ENCODE measurements at regions not wholly inside any gene's neighbourhood (a gene's known extent, or its start where the extent isn't known, plus 50 kb on each side); places are given as distances from the start of the nearest gene placed in this dataset.

DNA sequence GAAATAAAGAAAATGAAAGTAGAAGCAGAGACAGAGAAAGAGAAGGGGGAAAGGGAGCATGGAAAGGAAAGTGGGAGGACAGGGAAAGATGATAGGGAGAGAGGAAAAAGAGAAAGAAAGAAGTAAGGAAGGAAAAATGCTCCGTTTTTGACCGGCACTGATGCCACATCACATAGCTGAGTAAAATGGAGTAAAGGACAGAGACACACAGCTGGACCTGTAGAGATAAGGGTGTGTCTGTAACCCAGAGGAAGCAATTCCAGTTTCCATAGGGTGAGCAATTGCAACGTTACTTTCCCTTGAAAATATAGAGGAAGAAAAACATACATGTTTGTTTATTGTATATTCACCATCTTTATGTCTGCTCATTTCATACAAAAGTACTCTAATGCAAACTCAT is 1866.9 kb upstream of the PIK3C3 start:
- no peak for DNase-seq (ENCODE audit: low read depth, low spot score)

DNA sequence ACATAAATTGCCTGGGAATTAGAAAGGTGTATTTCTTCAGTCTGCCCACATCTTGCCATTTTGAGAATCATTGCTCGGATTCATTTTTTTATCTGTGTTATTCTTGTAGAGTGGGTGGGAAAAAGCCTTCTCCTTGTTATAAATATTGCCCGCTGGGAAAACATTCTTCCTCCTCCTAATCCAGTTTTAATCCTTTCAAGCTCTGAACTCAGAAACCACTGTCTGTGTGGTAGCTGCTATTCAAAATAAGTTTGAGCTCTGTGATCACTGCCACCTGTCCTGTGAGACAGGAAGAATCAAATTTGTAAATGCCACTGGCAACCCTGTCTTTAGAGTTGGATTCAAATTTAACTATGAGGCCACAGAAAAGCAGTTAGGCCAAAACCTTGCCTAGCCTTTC is 1875.2 kb upstream of the PIK3C3 start:
- no peak for DNase-seq (ENCODE audit: low read depth, low spot score)

DNA sequence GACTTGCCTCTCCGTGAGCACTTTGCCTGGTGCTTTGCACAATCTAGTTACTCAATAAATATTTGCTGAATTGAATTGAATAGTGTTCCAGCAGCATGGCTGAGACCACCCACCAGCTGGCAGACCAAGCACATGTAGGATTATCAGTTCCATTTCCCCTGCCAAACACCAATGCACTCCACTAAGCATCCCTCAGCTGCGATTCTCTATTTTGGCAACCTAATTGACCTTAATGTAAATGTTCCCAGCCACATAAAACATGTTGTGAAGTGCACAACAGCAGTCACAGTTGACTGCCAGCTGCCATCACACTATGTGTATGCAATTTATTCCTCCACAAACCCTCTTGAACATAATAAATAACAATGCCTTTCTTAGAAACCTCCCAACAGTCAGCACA is 1879.4 kb upstream of the PIK3C3 start:
- no peak for DNase-seq (ENCODE audit: low read depth, low spot score)

DNA sequence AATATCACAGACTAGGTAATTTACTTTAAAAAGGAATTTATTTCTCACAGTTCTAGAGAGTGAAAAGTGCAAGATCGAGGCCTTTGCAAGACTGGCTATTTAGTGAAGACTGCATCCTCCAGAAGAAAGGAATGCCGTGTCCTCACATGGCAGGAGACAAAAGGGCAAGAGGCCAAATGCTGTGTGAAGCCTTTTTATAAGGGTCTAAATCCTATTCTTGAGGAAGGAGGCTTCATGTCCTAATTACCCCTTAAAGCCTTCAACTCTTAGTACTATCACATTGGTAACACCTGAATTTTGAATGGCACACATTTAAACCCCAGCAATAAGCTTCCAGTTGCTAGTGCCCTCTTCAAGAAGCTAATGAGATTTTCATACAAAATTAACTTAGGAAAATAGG is 1882.3 kb upstream of the PIK3C3 start:
- no peak for DNase-seq (ENCODE audit: low read depth, low spot score)

DNA sequence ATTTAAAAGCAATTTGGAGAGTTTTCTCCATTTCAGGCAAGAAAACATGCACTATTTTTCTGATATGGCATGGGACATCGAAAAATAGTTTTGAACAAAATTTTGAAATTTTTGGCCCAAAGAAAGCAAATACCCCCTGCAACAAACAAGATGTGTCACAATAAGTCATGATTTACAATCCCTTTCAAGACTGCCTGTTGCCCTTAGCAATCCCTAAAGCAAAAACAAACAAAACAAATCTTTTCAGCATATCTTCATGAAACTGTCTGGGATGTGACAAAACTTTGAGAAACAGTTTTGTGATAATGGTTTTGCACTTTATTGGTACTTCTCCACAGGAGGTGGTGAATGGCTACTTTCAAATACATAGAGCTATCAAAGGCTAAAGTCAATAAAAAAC is 1888.7 kb upstream of the PIK3C3 start:
- no peak for DNase-seq (ENCODE audit: low read depth, low spot score)

DNA sequence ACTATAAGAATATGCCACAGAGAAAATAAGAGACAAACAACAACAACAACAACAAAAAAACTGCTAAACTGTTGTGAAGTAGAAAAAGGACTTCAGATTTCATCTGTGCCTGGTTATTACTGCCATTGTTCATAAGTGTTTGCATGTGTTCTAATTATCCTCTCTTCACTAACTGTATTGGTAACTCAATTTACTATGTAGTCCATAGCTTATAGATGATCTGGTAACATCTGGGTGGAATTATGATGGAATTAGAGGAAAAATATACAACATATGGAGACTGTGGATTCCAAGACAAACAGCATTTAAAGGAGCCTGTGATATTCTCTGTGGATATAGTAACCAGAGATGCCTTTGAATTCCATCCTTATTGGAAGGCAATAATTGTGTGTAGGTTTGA is 1891.5 kb upstream of the PIK3C3 start:
- DNase-seq (ENCODE audit: low read depth, low spot score) = no peak

DNA sequence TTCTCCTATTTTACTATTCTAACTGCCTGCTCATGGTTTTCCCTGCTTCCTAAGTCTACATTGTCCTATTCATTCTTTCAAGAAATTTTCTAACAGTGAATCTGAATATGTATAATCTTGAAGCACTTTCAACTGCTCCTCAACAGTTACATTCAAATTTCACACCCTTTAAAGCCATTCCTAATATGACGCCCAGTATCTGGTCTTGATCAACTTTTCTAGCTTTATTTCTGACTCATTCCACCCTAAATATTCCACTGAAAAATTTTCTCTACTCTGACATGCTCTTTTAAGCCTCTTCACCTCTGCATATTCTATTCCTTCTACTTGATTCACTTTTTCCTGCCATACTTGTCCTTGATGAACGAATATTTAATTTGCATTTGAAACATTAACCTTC is 1893.9 kb upstream of the PIK3C3 start:
- DNase-seq (ENCODE audit: low read depth, low spot score) = no peak

DNA sequence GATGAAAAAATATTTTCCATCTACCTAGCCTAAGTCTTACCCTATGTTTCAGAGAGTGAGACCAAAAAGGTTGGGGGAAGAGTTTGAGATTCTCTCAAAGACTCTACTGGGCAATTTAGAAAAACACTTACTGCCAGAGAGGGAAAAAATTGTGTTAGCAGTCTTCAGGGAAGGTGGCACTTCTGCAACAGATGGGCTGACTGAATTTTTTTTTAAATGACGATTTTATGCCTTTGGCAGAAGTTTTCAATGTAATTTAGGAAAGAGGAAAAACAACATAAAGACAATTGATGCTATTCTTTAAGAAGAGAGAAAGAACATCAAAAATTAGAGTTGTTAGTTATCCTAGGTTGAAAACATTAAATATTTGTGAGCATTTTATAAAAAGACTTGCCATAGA is 1894.5 kb upstream of the PIK3C3 start:
- DNase-seq (ENCODE audit: low read depth, low spot score) = no peak

DNA sequence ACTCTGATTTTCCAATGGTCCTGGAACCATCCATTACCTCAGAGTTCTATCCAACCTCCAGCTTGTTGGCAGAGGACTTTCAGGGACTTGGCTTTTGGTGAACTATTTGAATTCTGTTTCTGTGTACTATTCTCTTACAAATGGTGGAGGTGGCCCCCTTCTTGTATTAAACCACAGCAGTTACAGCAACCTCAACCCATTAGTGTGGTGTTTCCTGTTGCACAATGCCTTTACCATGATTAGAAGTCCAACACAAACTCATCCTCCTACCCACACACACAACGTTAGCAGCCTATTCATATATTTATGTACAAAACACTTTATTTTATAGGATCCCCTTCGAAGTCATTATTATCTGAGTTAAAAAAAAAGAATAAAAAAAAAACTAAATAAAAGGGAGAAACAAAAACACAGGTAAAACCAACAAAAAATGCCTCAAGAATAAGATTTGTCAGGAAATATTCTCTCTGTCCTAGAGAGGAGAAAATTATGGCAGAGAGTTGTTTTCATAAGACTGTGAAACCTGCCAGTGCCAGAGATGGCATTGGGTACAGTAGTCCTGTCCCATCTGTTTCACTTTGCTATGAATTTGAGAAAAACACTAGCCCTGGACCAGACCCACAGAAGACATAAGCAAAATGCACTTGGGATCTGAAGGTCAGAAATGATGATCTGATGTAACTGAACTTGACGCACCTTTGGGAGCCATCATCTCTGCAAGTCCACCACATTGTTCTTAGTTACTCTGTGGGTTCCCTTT is 1896.0 kb upstream of the PIK3C3 start:
- DNase-seq (ENCODE audit: low read depth, low spot score) = no peak

DNA sequence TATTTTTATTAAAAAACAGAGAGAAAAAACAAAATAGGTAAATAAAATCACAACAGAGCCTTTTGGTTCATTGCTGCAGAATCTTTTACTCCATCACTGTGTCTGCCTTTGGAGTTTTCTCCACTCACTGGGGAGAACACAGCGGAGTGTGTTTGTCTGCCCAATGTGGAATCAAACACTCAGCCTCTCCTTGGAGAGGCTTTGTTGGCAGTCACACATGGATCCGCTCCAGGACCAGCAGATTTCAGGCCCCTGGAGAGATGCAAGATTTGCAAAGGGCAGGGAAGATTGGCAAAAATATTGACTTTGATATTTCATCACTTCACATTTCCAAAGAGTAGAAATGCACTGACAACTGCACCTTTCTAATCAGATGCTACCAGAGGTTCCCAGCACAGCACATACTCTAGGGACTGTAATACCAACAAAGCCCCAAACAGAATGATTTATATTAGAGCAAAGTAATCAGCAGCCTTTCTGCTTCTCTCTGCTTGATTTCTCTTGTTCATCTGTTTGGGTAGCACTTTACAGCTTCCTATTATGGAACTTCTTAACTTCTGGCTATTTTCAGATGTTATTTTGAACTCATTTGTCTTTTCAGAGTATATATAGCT is 1898.8 kb upstream of the PIK3C3 start:
- no peak for DNase-seq (ENCODE audit: low read depth, low spot score)

DNA sequence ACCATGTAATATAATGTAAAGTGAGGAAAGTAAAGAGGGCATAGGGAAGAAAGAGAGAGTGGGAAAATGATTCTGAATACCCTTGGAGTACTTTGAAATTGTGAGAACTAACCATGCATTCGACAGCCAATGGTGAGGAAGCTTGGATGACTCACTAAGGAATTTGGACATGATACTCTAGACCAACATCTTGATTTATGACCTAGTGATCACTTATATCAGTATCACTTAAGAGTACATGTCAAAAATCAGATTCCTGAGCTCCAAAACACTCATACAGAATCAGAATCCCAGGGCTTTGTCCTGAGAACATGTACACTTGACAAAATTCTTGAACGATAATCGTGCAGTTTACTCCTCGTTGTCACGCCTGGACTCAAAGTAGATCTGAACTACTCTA is 1899.8 kb upstream of the PIK3C3 start:
- DNase-seq (ENCODE audit: low read depth, low spot score) = no peak

DNA sequence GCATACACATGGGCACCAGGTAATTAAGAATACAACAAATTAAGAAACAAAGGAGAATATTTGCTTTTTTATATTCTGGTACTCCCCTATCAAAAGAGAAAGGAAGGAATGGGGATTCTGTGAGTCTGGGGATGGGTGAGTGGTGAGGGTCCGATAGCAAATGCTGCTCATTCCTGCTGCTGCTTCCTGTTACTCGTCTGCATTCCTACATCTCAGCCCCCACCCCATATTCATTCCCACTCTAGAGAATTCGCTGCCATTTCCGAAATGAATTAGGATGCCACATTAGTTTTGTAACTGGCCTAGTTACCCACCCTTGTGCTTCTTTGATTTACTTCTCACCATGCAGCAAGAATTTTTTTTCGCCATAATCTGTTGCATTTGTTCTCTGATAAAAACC is 1905.3 kb upstream of the PIK3C3 start:
- DNase-seq (ENCODE audit: low read depth, low spot score) = no peak

DNA sequence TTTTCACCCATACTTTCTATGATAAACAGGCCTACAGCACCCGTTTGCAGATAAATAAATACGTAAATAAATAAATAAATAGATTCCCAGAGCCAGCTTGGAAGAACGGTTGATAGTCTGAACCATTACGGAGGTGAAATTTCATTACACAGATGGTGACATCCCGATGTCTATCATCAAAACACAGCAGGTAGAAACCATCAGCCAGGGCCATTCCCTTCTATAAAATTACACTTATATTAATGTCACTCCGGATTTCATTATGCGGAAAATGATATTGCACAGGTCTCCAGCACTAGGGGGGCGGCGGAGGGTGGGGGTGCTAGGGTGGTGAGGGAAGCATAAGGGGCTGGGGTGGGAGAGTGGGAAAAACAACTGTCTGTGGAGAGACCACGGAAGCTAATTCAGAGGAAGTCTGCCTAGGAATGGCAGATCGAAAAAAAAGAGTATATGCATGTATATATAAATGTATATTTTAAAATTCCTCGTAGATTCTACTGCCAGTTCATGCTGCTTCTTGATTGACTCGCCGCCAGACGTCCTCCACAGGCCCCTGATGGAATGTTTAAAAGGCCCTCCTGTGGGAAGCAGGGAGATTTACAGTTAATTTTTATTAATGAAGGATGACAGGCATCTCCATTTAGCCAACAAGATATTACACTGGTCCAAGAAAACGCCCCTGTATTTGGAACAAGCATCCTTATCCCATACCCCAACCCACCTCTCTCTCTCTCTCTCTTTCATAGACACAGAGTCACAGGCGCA is 1906.0 kb upstream of the PIK3C3 start:
- no peak for DNase-seq (ENCODE audit: low read depth, low spot score)

DNA sequence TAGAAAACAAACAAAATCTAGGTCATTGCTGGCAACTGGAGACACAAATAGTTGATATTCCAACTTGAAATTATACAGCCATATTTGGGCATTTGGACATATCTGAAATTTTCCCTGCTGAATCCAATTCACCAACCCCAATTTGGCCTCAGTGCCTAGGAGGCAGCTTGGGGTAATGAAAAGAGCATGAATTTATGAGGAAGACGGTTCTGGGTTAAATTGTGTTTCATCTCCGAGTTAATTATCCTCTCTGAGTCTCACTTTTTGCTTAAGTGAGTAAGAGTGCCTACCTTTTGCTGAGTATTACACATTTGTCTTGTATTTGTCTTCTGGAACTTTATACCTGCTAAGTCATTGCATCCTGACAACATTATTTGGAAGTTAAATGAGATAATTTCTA is 1906.8 kb upstream of the PIK3C3 start:
- no peak for DNase-seq (ENCODE audit: low read depth, low spot score)

DNA sequence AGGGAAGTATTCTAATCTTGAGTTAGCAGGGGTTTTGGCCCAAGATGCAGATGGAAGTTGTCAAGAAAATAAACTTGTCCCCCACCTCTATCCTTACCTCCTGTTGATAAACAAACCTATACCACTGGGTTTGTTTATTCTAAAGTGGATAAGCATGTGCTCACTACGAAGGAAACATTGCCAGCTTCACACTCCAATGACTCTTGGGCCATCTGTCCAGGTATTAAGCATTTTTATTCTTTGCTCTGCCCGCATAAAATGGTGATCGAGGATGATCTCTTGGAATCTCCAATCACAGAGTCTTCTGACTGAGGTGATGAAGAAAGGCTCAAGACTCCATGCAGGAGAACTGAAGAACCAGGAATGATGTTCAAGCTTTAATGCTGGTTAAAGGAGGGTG is 1908.4 kb upstream of the PIK3C3 start:
- DNase-seq (ENCODE audit: low read depth, low spot score) = no peak

DNA sequence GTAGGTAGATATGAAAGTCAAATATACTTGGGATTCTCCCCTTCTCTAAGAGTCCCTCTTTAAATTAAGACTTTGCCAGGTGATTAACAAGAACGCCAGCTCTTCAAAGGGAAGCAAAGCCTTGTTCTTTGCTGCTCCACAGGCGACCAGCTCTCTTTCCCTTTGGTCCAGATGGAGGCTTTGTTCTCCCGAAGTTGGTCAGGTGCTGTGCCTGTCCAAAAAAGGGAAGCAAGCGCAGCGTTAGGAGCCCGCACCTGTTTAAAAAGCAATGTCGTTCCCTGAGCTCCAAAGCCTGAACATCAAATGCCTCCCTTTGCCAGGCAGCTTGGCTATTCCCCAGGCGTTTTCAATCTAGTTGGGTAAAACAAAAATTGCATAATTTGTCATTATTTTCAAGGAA is 1913.1 kb upstream of the PIK3C3 start:
- no peak for DNase-seq (ENCODE audit: low read depth, low spot score)

DNA sequence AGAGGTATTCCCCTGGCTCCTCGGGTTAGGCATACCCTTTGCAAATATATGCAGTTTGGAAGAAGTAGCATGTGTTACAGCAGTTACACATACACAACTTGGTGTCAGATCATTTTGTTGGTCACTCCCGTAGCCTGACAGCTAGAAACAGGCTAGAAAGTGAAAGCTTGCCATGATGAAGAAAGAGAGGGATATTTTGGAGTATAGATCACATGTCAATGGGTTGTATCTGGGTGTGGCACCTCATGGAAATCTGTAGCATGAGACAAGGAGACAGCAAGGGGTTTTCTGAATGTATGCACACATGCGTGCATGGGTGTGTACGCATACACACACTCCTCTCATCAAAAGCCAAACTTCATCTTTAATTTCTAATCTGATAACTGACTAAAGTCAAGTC is 1914.5 kb upstream of the PIK3C3 start:
- no peak for DNase-seq (ENCODE audit: low read depth, low spot score)

DNA sequence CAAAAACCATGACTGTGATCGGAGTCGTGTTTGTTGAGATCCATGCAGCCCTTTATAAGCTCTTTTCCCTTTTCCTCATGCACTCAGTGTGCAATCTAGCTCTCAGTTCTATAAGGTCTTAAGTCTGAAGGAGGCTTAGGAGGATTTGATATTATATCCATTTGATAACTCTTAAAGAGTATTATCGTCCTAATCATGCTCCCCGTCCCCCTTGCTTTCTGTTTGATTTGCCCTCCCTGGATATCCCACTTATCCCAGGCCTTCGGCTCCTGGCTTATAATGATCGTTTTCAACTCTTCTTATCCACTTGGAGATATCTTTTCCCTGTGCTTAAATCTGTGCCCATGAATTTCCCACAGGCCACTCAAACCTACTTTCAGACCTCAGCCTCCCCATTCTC is 1917.7 kb upstream of the PIK3C3 start:
- no peak for DNase-seq (ENCODE audit: low read depth, low spot score)

DNA sequence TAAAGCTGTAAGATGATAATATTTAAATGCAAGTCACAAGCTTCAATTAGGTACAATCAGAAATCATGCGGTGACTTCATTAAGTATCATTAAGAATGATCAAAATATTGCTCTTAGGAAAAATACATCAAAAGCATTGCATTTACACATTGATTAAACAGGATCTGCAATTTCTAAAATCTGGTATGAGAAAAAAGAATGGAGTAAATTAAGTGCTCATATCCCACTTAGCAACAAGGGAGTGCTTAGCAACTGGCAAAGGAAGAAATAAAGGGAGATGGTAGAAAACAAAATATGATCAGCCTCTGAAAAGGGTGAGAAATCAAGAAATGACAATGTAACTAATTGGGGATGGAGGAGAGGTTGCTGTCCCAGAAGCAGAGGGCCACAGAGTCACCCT is 1918.2 kb upstream of the PIK3C3 start:
- DNase-seq (ENCODE audit: low read depth, low spot score) = no peak

DNA sequence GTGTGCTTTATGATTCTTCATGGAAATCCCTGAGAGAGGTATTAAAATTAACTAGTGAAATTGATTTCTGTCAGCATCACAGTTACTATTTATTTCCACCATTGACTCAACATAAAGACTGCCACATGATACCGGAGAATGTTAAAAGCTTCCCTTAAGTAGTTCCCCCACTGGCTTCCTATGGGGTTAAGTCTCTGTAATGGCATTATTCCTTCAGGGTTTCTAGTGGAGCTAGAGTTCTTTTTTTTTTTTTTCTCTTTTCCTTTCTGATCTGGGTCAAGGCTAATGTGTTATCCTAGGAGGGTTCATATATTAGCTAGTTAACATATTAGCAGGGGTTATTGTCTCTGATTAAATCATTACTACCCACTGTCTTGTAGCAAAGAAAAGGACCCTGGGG is 1919.1 kb upstream of the PIK3C3 start:
- no peak for DNase-seq (ENCODE audit: low read depth, low spot score)

DNA sequence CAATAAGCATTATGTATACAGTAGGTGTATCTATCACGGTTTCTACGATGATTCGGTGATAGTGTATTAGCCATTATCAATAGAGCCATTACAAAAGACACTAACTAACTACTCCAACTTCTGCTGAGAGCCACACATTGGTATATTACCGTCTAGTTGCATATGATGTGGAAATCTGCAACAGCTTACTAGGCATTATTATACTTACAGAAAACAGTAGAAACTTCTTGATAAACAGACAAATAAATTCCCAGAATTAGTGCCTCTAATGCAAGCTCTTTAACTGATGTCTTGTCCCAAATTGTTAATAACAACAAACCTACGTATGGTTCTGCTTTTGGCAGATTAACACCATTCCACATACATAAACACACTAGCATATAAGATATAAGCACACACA is 1923.0 kb upstream of the PIK3C3 start:
- no peak for DNase-seq (ENCODE audit: low read depth, low spot score)

DNA sequence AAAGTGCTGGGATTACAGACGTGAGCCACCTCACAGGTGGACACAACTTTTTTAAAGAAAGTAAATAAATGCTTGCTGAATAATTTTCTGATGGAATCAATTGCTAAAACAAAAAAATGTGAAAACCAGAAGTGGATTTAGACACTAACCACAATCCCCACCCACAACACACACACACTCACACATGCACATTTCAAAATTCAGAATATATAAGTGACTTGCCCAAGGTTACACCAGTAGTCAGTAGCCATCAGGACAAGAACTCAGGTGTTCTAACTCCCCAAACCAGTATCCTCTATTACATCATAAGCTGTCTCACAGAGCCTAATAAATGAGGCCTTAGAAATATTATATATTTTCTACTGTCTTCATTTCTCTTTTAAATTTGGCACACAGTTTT is 1923.6 kb upstream of the PIK3C3 start:
- no peak for DNase-seq (ENCODE audit: low read depth, low spot score)

DNA sequence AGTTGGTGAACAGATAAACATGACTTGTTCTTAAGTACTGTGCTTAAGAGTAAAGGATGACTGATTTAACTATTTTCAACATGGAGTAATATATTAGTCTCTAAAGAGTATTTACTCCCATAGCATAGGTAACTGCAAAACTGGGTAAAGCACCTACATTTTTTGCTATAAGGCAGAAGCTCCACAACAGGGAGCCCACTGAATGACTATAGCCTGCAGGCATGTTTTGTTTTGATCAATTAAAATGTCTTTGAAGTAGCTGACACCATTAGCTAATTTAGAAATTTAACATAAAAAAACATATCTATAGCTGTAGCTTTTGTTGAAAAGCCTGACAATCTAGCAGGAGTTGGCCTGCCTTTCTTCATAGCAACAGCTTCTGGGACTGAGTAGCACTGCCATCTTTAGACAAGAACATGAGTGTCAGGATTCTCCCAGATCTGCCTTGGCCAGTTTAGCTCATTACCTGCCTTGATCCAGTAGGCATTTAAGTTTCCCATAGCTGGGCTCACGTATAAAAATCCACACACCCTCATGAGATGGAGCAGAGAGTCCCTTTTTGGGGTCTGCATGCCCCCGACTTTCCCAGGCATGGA is 1935.1 kb upstream of the PIK3C3 start:
- no peak for DNase-seq (ENCODE audit: low read depth, low spot score)
